MM.1S (cell line): ENCODE measurements at regions not wholly inside any gene's neighbourhood (a gene's known extent, or its start where the extent isn't known, plus 50 kb on each side); places are given as distances from the start of the nearest gene placed in this dataset.

Source experiments
- CTCF ChIP-seq: fragments of 300-600 bp; sonication (generic); IDR thresholded peaks from 2 replicates; pipeline ENCODE4 v1.5.1; 2016; ENCODE audit warnings: antibody characterized with exemption, low read length, mixed read lengths
- EZH2 ChIP-seq: fragments of 300-600 bp; sonication (generic); optimal IDR thresholded peaks from 2 replicates; pipeline ENCODE3; 2017; ENCODE audit warnings: low read depth, mild to moderate bottlenecking, antibody characterized with exemption, low read length, mixed read lengths
- EZH2phosphoT487 ChIP-seq: fragments of 300-600 bp; sonication (generic); IDR thresholded peaks from 2 replicates; pipeline ENCODE4 v1.6.1; 2018; ENCODE audit warnings: antibody characterized with exemption, low read length

- TF ChIP-seq CTCF (no peak), EZH2phosphoT487 (no peak), EZH2 (no peak)
Measured at GRCh38 chr6:103680116-103680515, 1179.6 kb downstream of the HACE1 start.
